K562 (cell line): ENCODE measurements at regions not wholly inside any gene's neighbourhood (a gene's known extent, or its start where the extent isn't known, plus 50 kb on each side); places are given as distances from the start of the nearest gene placed in this dataset.

ENCODE experiments used
- ATAC-seq: fragments of 200-7000 bp; cut with Tn5 transposase; 3 replicates; pipeline ENCODE4 v1.9.1; 2020; ENCODE audit warnings: moderate library complexity
- BruUV-seq: library from RNA; stranded (reverse); fragments of 400-500 nt; replicated peaks from 2 replicates; lab custom pipeline; 2021; lab: Mats Ljungman, UMichigan
- CTCF ChIA-PET: fragments of 300-600 bp; formaldehyde crosslinking; extraction: SDS; loops from one replicate; lab custom pipeline; 2021; ENCODE audit warnings: low intra/inter-chr PET ratio; lab: Yijun Ruan, JAX
- POLR2A ChIA-PET: fragments of 300-600, 350-650 bp; sonication (Branson Sonifier 250); formaldehyde crosslinking; extraction: SDS; loops from one replicate; lab custom pipeline; 2021; ENCODE audit warnings: antibody characterized with exemption, inconsistent platforms; lab: Yijun Ruan, JAX
- DNase-seq, 4 experiments: peaks; one replicate each; pipeline versions ENCODE4 v3.0.0 to v3.0.0-alpha.2; 2011 to 2018; ENCODE audit warnings: low spot score in 3 of 4, mixed read lengths in 3 of 4; ENCODE audit errors: extremely low read depth in 1 of 4
- FAIRE-seq: peaks from 2 replicates; lab custom pipeline; 2011; peaks lifted over from hg19 to GRCh38; lab: Jason Lieb, UNC
- H2AFZ ChIP-seq: 2 replicates; pipeline ENCODE4 v1.6.0; 2011; ENCODE audit warnings: low read depth, low read length, control low read depth, inconsistent platforms
- H3K27ac ChIP-seq: fragments of 200-600 bp; 3 replicates; pipeline ENCODE4 v1.8.0; 2011; ENCODE audit warnings: low read depth, mild to moderate bottlenecking, control low read depth, inconsistent platforms, low read length, moderate library complexity, mixed read lengths; ENCODE audit errors: extremely low read depth
- H3K27me3 ChIP-seq, 2 experiments: fragments of 300-600 bp in 1 of 2; 2 replicates in 1 of 2; 3 replicates in 1 of 2; pipeline versions ENCODE4 v1.6.0 to v1.8.0; 2011; ENCODE audit warnings: inconsistent platforms in 2 of 2, low read length in 2 of 2, mild to moderate bottlenecking in 1 of 2, mixed read lengths in 1 of 2, moderate library complexity in 1 of 2; ENCODE audit not compliant: control insufficient read depth in 2 of 2, insufficient read depth in 2 of 2
- H3K36me3 ChIP-seq: fragments of 300-600 bp; 3 replicates; pipeline ENCODE4 v1.8.0; 2011; ENCODE audit warnings: mild to moderate bottlenecking, low read length, inconsistent platforms; ENCODE audit not compliant: control insufficient read depth, insufficient read depth
- H3K4me1 ChIP-seq, 2 experiments: fragments of 200-600 bp in 1 of 2; replicated peaks in 1 of 2; 2 replicates in 1 of 2; 3 replicates in 1 of 2; pipeline versions ENCODE4 v1.5.1 to v1.8.0; 2011; ENCODE audit warnings: inconsistent platforms in 2 of 2, low read length in 2 of 2, mild to moderate bottlenecking in 1 of 2, mixed read lengths in 1 of 2, moderate library complexity in 1 of 2; ENCODE audit not compliant: control insufficient read depth in 2 of 2, insufficient read depth in 2 of 2
- H3K4me2 ChIP-seq: 2 replicates; pipeline ENCODE4 v1.6.1; 2011; ENCODE audit warnings: low read length, control low read depth, inconsistent platforms, mixed read lengths; ENCODE audit not compliant: insufficient read depth
- H3K4me3 ChIP-seq: fragments of 200-600 bp; sonication (generic), shearing (Covaris generic); 2 replicates; pipeline ENCODE4 v1.5.1; 2016; ENCODE audit warnings: control low read depth, inconsistent platforms
- H3K79me2 ChIP-seq: fragments of 200-600 bp; 3 replicates; pipeline ENCODE4 v1.8.0; 2011; ENCODE audit warnings: low read length, inconsistent platforms; ENCODE audit not compliant: control insufficient read depth, insufficient read depth
- H3K9ac ChIP-seq, 2 experiments: 2 replicates each; pipeline versions ENCODE4 v1.6.0 to v1.6.1; 2011; ENCODE audit warnings: low read depth in 2 of 2, low read length in 2 of 2, control low read depth in 1 of 2, inconsistent platforms in 1 of 2, mild to moderate bottlenecking in 1 of 2, mixed read lengths in 1 of 2; ENCODE audit not compliant: insufficient read depth in 1 of 2
- H3K9me1 ChIP-seq: one replicate; pipeline ENCODE4 v1.6.0; 2011; ENCODE audit warnings: inconsistent platforms, mild to moderate bottlenecking, low read length, moderate library complexity; ENCODE audit not compliant: control insufficient read depth, insufficient read depth
- H3K9me3 ChIP-seq: replicated peaks from 2 replicates; pipeline ENCODE4 v1.5.1; 2011; ENCODE audit warnings: low read depth, low read length, inconsistent platforms; ENCODE audit not compliant: control insufficient read depth, insufficient read depth
- H4K20me1 ChIP-seq: replicated peaks from 2 replicates; pipeline ENCODE4 v1.6.1; 2011; ENCODE audit warnings: low read length, inconsistent platforms, mixed read lengths; ENCODE audit not compliant: control insufficient read depth, insufficient read depth
- FOXJ2 ChIP-seq: fragments of 200-800 bp; sonication (Bioruptor generic); IDR thresholded peaks from 2 replicates; pipeline ENCODE4 v1.6.1; 2016; ENCODE audit warnings: missing genetic modification characterization, missing compliant biosample characterization
- FUS ChIP-seq: fragments of 200-400 bp; formaldehyde crosslinking; optimal IDR thresholded peaks from 2 replicates; pipeline ENCODE3; 2017; ENCODE audit warnings: low read depth, low read length
- L3MBTL2 ChIP-seq: fragments of 450-650 bp; IDR thresholded peaks from 2 replicates; pipeline ENCODE4 v1.6.1; 2016; ENCODE audit warnings: mild to moderate bottlenecking, moderate library complexity
- MEF2A ChIP-seq: IDR thresholded peaks from 2 replicates; pipeline ENCODE4 v1.6.1; 2011; ENCODE audit warnings: low read depth, mild to moderate bottlenecking, low read length, moderate library complexity; ENCODE audit not compliant: control insufficient read depth
- RBBP5 ChIP-seq: fragments of 200-600 bp; sonication (generic); IDR thresholded peaks from 2 replicates; pipeline ENCODE4 v1.6.1; 2012; ENCODE audit warnings: borderline replicate concordance, mild to moderate bottlenecking, low read length, control low read depth, inconsistent platforms; ENCODE audit not compliant: insufficient read depth, poor library complexity, severe bottlenecking
- SAP30 ChIP-seq: fragments of 200-600 bp; sonication (generic); IDR thresholded peaks from 2 replicates; pipeline ENCODE4 v1.6.1; 2012; ENCODE audit warnings: borderline replicate concordance, low read depth, mild to moderate bottlenecking, moderate library complexity, low read length, control low read depth, inconsistent platforms; ENCODE audit not compliant: insufficient read depth, poor library complexity, severe bottlenecking
- SRF ChIP-seq, 2 experiments: fragments of 250-450, 450-650 bp in 1 of 2; sonication (Bioruptor Pico) in 1 of 2; sonication (generic) in 1 of 2; formaldehyde crosslinking; IDR thresholded peaks; 2 replicates each; pipeline versions ENCODE4 v1.5.0 to v1.5.1; 2020 to 2022; ENCODE audit warnings: mild to moderate bottlenecking in 1 of 2, missing genetic modification reagents in 1 of 2
- ZFP1 ChIP-seq: fragments of 450-650 bp; formaldehyde crosslinking; IDR thresholded peaks from 2 replicates; pipeline ENCODE4 v1.4.0; 2020; ENCODE audit warnings: mild to moderate bottlenecking, mixed read lengths
- ZNF584 ChIP-seq: fragments of 200-800 bp; sonication (Bioruptor generic); IDR thresholded peaks from 2 replicates; pipeline ENCODE4 v1.6.1; 2016; ENCODE audit warnings: low read depth, mild to moderate bottlenecking, missing genetic modification characterization, missing compliant biosample characterization
- ZNF707 ChIP-seq: fragments of 250-450 bp; sonication (Bioruptor Pico); conservative IDR thresholded peaks from 2 replicates; pipeline ENCODE4 v1.8.0; 2022; ENCODE audit warnings: inconsistent platforms, mild to moderate bottlenecking, moderate library complexity
- ZNF785 ChIP-seq: fragments of 250-450 bp; sonication (Bioruptor Pico); IDR thresholded peaks from 2 replicates; pipeline ENCODE4 v1.4.0; 2020; ENCODE audit warnings: mild to moderate bottlenecking
- WGBS: fragments of 100-300 bp; shearing (Covaris generic); methylation state at CpG from one replicate; pipeline ENCODE4 v1.1.6; 2016; ENCODE audit warnings: low coverage, mixed read lengths; ENCODE audit not compliant: insufficient coverage; ENCODE audit errors: missing lambda C conversion rate; 5-methylcytosine and 5-hydroxymethylcytosine counted together
- in situ Hi-C: fragments of 300-500 bp; cut with MboI; formaldehyde crosslinking; loops from 4 replicates; pipeline ENCODE4 v1.15.0; 2018; ENCODE audit warnings: inconsistent platforms, mixed read lengths
- intact Hi-C: fragments of 100-400 bp; cut with micrococcal nuclease; formaldehyde crosslinking; loops from 2 replicates; pipeline ENCODE4 v1.14.2; 2022
- TF ChIP-seq, protein P1 (sequence below), 2 experiments: fragments of 450-650 bp in 1 of 2; sonication (generic) in 1 of 2; formaldehyde crosslinking in 1 of 2; IDR thresholded peaks; 2 replicates each; pipeline versions ENCODE4 v1.7.1 to v1.9.0; 2016 to 2022; ENCODE audit warnings: inconsistent platforms in 1 of 2, mild to moderate bottlenecking in 1 of 2, missing genetic modification reagents in 1 of 2

DNA sequence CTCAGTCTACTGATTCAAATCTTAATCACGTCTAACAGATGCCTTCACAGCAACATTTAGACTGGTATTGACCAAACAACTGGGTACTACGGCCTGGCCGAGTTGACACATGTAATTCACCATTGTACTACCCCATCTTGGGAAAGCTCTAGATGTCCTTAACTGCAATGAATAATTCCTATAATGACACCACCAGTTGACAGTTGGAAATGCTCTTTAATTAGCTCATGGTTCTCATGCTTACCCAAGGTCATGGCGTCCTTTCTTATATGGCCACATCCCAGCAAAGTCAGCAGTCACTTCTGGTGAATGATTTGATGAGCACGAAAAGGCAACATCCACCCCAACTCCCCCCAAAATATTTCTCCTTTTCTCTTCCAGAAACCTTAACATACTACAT is 150.9 kb downstream of the MYLK4 start:
- no peak overlapping the region for H3K4me3 ChIP-seq
- no peaks in the 10 kb centered on the region for H3K79me2 ChIP-seq
- H3K9me3 ChIP-seq: no peaks in the 10 kb centered on the region
- BruUV-seq: no TSS peak
- no peaks in the 10 kb centered on the region for H3K4me1 ChIP-seq
- no peak for ATAC-seq
- no peaks in the 10 kb centered on the region for H3K36me3 ChIP-seq
- peaks cover 7 to 31% of the 10 kb centered on the region in 2 experiments; a peak in 4 of 5 replicates for H3K27me3 ChIP-seq
- intact Hi-C loops: no loop called here
- DNase-seq: no peak
- no peak overlapping the region for H2AFZ ChIP-seq
- FAIRE-seq: no peak
- ChIA-PET POLR2A (interaction anchor here (0.6 kb wide), 2 partner anchors 10 to 103 kb away, joined by 3 to 4 read pairs; no protein-coding TSS in a partner anchor), CTCF (no interaction called here)
- no peaks in the 10 kb centered on the region for H3K9me1 ChIP-seq
- no peaks in the 10 kb centered on the region for H4K20me1 ChIP-seq
- H3K9ac ChIP-seq: no peak overlapping the region
- H3K4me2 ChIP-seq: no peak overlapping the region
- WGBS: 2% methylated on average over 5 of the region's 5 CpGs
- H3K27ac ChIP-seq: no peak overlapping the region
- in situ Hi-C loops: no loop called here
- TF ChIP-seq, protein P1, sequence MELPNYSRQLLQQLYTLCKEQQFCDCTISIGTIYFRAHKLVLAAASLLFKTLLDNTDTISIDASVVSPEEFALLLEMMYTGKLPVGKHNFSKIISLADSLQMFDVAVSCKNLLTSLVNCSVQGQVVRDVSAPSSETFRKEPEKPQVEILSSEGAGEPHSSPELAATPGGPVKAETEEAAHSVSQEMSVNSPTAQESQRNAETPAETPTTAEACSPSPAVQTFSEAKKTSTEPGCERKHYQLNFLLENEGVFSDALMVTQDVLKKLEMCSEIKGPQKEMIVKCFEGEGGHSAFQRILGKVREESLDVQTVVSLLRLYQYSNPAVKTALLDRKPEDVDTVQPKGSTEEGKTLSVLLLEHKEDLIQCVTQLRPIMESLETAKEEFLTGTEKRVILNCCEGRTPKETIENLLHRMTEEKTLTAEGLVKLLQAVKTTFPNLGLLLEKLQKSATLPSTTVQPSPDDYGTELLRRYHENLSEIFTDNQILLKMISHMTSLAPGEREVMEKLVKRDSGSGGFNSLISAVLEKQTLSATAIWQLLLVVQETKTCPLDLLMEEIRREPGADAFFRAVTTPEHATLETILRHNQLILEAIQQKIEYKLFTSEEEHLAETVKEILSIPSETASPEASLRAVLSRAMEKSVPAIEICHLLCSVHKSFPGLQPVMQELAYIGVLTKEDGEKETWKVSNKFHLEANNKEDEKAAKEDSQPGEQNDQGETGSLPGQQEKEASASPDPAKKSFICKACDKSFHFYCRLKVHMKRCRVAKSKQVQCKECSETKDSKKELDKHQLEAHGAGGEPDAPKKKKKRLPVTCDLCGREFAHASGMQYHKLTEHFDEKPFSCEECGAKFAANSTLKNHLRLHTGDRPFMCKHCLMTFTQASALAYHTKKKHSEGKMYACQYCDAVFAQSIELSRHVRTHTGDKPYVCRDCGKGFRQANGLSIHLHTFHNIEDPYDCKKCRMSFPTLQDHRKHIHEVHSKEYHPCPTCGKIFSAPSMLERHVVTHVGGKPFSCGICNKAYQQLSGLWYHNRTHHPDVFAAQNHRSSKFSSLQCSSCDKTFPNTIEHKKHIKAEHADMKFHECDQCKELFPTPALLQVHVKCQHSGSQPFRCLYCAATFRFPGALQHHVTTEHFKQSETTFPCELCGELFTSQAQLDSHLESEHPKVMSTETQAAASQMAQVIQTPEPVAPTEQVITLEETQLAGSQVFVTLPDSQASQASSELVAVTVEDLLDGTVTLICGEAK (IDR thresholded peaks at IDR 0.05): no peak
- TF ChIP-seq, protein P1 (CRISPR knock-in tag; IDR thresholded peaks at IDR 0.05): no peak
- TF ChIP-seq SAP30 (no peak), RBBP5 (no peak), ZNF584 (CRISPR knock-in tag) (no peak), SRF (CRISPR knock-in tag; IDR thresholded peaks at IDR 0.05) (no peak), FUS (no peak), L3MBTL2 (no peak), MEF2A (no peak), ZFP1 (no peak), ZNF785 (CRISPR knock-in tag) (no peak), FOXJ2 (tag) (no peak), ZNF707 (no peak)
